ENCODE measurements at regions not wholly inside any gene's neighbourhood (a gene's known extent, or its start where the extent isn't known, plus 50 kb on each side); places are given as distances from the start of the nearest gene placed in this dataset.
A peak's percentile ranks its signal among the peaks of the same experiment; 100 is the strongest.

DNA sequence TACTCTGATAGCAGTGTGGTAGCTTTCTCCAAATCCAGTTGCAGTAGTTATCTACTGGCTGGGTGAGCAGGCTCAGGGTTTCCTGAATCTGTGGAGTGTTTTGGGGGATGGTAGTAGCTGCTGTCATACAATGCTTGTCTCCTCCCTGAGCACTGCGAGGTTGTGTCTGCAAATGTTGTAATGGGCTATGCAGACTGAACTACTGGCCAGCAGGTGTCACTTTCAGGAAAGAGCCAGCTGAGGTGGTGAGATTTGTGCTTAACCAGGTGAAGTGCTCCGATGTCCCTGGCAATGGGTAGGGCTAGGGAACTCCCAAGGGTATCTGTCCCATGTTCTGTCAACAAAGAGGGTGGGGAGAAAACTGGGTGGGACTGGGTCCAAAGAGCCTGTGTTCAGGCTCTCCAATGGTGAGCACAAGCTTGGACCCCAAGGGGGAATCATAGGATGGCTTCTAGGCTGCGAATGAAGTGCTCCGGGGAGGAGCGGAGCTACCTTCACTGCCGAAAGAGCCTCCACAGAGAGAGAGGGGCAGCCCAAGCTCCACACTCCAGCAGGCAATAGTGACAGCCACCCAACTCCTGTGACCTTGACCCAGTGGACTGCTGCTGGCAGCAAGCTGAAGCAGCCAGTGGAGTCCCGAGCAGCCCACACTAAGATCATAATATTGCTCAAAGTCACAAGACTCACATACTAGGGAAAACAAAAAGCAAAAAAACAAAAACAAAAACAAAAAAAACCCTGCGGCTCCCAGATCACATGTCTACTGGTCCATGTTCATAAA is 1324.0 kb upstream of the USP15 start:
- DNase-seq (ENCODE audit: low read depth in 1 of 2, low spot score in 2 of 2): no peak
- no peak overlapping the region for H2AFZ ChIP-seq (ENCODE audit: low read length)
- no peak overlapping the region for H4K5ac ChIP-seq (ENCODE audit: insufficient read length, low read depth, low read length)
- H4K91ac ChIP-seq (replicated peaks; ENCODE audit: insufficient read length, low read length): no peak overlapping the region
- no peaks in the 10 kb centered on the region for H4K20me1 ChIP-seq (replicated peaks in 1 of 2; ENCODE audit: control insufficient read depth in 1 of 2, insufficient read depth in 2 of 2, low read length in 2 of 2)
- CTCF ChIA-PET (ENCODE audit: partially characterized antibody): interaction anchor here (0.6 to 1.4 kb wide), 5 partner anchors 9 to 917 kb away, joined by 3 read pairs; no protein-coding TSS in a partner anchor
- no peak overlapping the region for H3K4me2 ChIP-seq (ENCODE audit: insufficient read depth in 1 of 2, low read depth in 2 of 2, low read length in 2 of 2)
- no peaks in the 10 kb centered on the region for H3K27me3 ChIP-seq (replicated peaks in 1 of 4; ENCODE audit: control insufficient read depth in 3 of 4, extremely low read depth in 1 of 4, insufficient read depth in 3 of 4, low read length in 3 of 4)
- WGBS, 2 experiments (ENCODE audit: extremely low coverage in 1 of 2, insufficient coverage in 1 of 2, insufficient read length in 1 of 2, insufficient replicate concordance in 2 of 2, low coverage in 1 of 2, low lambda C conversion rate in 2 of 2, missing lambda C conversion rate in 1 of 2): 89% methylated on average over 5 of the region's 8 CpGs; no CpG with 5 or more reads in 1 of the 2 experiments
- H3K56ac ChIP-seq (replicated peaks; ENCODE audit: insufficient read length, low read depth, low read length): no peak overlapping the region
- H3K23me2 ChIP-seq (ENCODE audit: low read depth, low read length): no peaks in the 10 kb centered on the region
- no peak overlapping the region for H3K18ac ChIP-seq (ENCODE audit: extremely low read depth, low read length)
- H2BK15ac ChIP-seq (ENCODE audit: low read length): no peak overlapping the region
- H3K23ac ChIP-seq (ENCODE audit: insufficient read length): no peak overlapping the region
- no peak overlapping the region for H2BK5ac ChIP-seq (ENCODE audit: low read depth, low read length)
- no peak for FAIRE-seq
- H3K4me1 ChIP-seq (replicated peaks in 1 of 4; ENCODE audit: control insufficient read depth in 3 of 4, insufficient read depth in 4 of 4, low read length in 3 of 4): no peaks in the 10 kb centered on the region
- no peak overlapping the region for H3K9ac ChIP-seq (replicated peaks in 1 of 4; ENCODE audit: extremely low read depth in 1 of 4, low read depth in 3 of 4, low read length in 3 of 4)
- no peak overlapping the region for H3K27ac ChIP-seq (ENCODE audit: low read depth, low read length)
- no peak overlapping the region for H4K8ac ChIP-seq (ENCODE audit: extremely low read depth, insufficient read depth, low read length)
- H3K4ac ChIP-seq (replicated peaks; ENCODE audit: insufficient read length, low read depth, low read length): no peak overlapping the region
- no peak overlapping the region for H2BK12ac ChIP-seq (ENCODE audit: low read depth, low read length)
- no peak overlapping the region for H2AK5ac ChIP-seq (ENCODE audit: low read depth, low read length)
- no peaks in the 10 kb centered on the region for H3K79me2 ChIP-seq (ENCODE audit: control insufficient read depth in 1 of 2, insufficient read depth in 2 of 2, low read length in 2 of 2)
- no peak overlapping the region for H3K14ac ChIP-seq (ENCODE audit: insufficient read length)
- H3K36me3 ChIP-seq (ENCODE audit: control insufficient read depth in 2 of 4, insufficient read depth in 4 of 4, low read length in 3 of 4): no peaks in the 10 kb centered on the region
- no peak overlapping the region for H2BK120ac ChIP-seq (replicated peaks; ENCODE audit: low read depth, low read length)
- H3K4me3 ChIP-seq (ENCODE audit: extremely low read depth in 1 of 4, insufficient read depth in 2 of 4, low read depth in 3 of 4, low read length in 4 of 4): no peak overlapping the region
- no peaks in the 10 kb centered on the region for H3K9me3 ChIP-seq (ENCODE audit: insufficient read depth in 2 of 2, low read depth in 1 of 2, low read length in 1 of 2)
- no peak overlapping the region for H2BK20ac ChIP-seq (ENCODE audit: low read length)
- POLR2A ChIA-PET (ENCODE audit: partially characterized antibody): no interaction called here
- TF ChIP-seq SUZ12 (IDR thresholded peaks at IDR 0.05; ENCODE audit: low read length) (no peak), FOSL1 (IDR thresholded peaks at IDR 0.05; ENCODE audit: insufficient read depth, low read depth, low read length) (no peak), TEAD4 (IDR thresholded peaks at IDR 0.05; ENCODE audit: low read depth, low read length) (no peak), JUND (IDR thresholded peaks at IDR 0.05; ENCODE audit: low read length) (no peak), SIN3A (conservative IDR thresholded peaks at IDR 0.05 in 1 of 2, IDR thresholded peaks at IDR 0.05 in 1 of 2; ENCODE audit: low read depth in 1 of 2, low read length in 2 of 2) (no peak), RAD21 (IDR thresholded peaks at IDR 0.05 in 1 of 2, conservative IDR thresholded peaks at IDR 0.05 in 1 of 2; ENCODE audit: low read depth in 2 of 2, low read length in 2 of 2) (peak; percentile 36 to 51), CHD1 (IDR thresholded peaks at IDR 0.05; ENCODE audit: low read depth, low read length) (no peak)
- TF ChIP-seq, protein P1, sequence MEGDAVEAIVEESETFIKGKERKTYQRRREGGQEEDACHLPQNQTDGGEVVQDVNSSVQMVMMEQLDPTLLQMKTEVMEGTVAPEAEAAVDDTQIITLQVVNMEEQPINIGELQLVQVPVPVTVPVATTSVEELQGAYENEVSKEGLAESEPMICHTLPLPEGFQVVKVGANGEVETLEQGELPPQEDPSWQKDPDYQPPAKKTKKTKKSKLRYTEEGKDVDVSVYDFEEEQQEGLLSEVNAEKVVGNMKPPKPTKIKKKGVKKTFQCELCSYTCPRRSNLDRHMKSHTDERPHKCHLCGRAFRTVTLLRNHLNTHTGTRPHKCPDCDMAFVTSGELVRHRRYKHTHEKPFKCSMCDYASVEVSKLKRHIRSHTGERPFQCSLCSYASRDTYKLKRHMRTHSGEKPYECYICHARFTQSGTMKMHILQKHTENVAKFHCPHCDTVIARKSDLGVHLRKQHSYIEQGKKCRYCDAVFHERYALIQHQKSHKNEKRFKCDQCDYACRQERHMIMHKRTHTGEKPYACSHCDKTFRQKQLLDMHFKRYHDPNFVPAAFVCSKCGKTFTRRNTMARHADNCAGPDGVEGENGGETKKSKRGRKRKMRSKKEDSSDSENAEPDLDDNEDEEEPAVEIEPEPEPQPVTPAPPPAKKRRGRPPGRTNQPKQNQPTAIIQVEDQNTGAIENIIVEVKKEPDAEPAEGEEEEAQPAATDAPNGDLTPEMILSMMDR (IDR thresholded peaks at IDR 0.05; ENCODE audit: control extremely low read depth in 1 of 3, insufficient read depth in 1 of 3, low read depth in 1 of 3, low read length in 3 of 3): peak; percentile 17 to 61 (median 21); a peak in 3 of 4 replicates
- H3K79me1 ChIP-seq (ENCODE audit: low read depth, low read length): no peaks in the 10 kb centered on the region
